ENCODE measurements at regions not wholly inside any gene's neighbourhood (a gene's known extent, or its start where the extent isn't known, plus 50 kb on each side); places are given as distances from the start of the nearest gene placed in this dataset.

- no peak overlapping the region for H3K4me3 ChIP-seq
- H3K9me3 ChIP-seq: peaks cover 0 to 4% (median 0%) of the 10 kb centered on the region in 4 donors
- no peak overlapping the region for H3K27ac ChIP-seq
- ATAC-seq (no peak), DNase-seq (no peak)
- H3K27me3 ChIP-seq: no peaks in the 10 kb centered on the region
- no peaks in the 10 kb centered on the region for H3K4me1 ChIP-seq
- WGBS (ENCODE audit: insufficient coverage, low coverage, low lambda C conversion rate, missing lambda C conversion rate): 16% methylated on average over 1 of the region's 1 CpG
- TF ChIP-seq, protein P1, sequence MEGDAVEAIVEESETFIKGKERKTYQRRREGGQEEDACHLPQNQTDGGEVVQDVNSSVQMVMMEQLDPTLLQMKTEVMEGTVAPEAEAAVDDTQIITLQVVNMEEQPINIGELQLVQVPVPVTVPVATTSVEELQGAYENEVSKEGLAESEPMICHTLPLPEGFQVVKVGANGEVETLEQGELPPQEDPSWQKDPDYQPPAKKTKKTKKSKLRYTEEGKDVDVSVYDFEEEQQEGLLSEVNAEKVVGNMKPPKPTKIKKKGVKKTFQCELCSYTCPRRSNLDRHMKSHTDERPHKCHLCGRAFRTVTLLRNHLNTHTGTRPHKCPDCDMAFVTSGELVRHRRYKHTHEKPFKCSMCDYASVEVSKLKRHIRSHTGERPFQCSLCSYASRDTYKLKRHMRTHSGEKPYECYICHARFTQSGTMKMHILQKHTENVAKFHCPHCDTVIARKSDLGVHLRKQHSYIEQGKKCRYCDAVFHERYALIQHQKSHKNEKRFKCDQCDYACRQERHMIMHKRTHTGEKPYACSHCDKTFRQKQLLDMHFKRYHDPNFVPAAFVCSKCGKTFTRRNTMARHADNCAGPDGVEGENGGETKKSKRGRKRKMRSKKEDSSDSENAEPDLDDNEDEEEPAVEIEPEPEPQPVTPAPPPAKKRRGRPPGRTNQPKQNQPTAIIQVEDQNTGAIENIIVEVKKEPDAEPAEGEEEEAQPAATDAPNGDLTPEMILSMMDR (IDR thresholded peaks at IDR 0.05): no peak
- TF ChIP-seq POLR2A (IDR thresholded peaks at IDR 0.05): no peak
- intact Hi-C loops (cut with DNase I): no loop called here
- H3K36me3 ChIP-seq: no peaks in the 10 kb centered on the region
Measured at GRCh38 chr1:187153047-187153446, 324.3 kb downstream of the PLA2G4A start.

GRCh38 chr1:187157115-187157514, 328.4 kb downstream of the PLA2G4A start:
- no peak for TF ChIP-seq POLR2A (IDR thresholded peaks at IDR 0.05)
- TF ChIP-seq, protein P1 (IDR thresholded peaks at IDR 0.05): no peak
- H3K36me3 ChIP-seq: no peaks in the 10 kb centered on the region
- peaks cover 0 to 4% (median 0%) of the 10 kb centered on the region in 4 donors for H3K9me3 ChIP-seq
- ATAC-seq (no peak), DNase-seq (no peak)
- WGBS (ENCODE audit: insufficient coverage, low coverage, low lambda C conversion rate, missing lambda C conversion rate): 18% methylated on average over 1 of the region's 1 CpG
- no peaks in the 10 kb centered on the region for H3K27me3 ChIP-seq
- intact Hi-C loops (cut with DNase I): no loop called here
- no peak overlapping the region for H3K4me3 ChIP-seq
- no peaks in the 10 kb centered on the region for H3K4me1 ChIP-seq
- no peak overlapping the region for H3K27ac ChIP-seq

DNA sequence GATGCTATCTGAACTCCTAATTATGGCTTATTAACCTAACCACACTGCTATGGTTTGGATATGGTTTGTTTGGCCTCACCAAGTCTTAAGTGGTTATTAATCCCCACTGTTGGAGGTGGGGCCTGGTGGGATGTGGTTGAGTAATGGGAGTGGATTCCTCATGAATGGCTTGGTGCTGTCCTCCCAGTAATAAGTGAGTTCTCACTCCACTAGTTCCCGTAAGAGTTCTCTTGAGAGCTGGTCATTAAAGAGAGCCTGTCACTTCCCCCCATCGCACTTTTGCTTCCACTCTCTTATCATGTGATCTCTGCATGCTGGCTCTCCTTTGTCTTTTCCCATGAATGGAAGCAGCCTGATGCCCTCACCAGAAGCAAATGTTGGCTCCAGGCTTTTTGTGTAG, 328.8 kb downstream of the PLA2G4A start:
- Histone ChIP-seq H3K9me3 (peaks cover 0 to 4% (median 0%) of the 10 kb centered on the region in 4 donors), H3K4me1 (no peaks in the 10 kb centered on the region), H3K27ac (no peak overlapping the region), H3K4me3 (no peak overlapping the region), H3K36me3 (no peaks in the 10 kb centered on the region), H3K27me3 (no peaks in the 10 kb centered on the region)
- no peak for DNase-seq
- no peak for ATAC-seq
- intact Hi-C loops (cut with DNase I): no loop called here
- TF ChIP-seq POLR2A (IDR thresholded peaks at IDR 0.05): no peak
- TF ChIP-seq, protein P1 (IDR thresholded peaks at IDR 0.05): no peak
- 24% methylated on average over 2 of the region's 2 CpGs for WGBS (ENCODE audit: insufficient coverage, low coverage, low lambda C conversion rate, missing lambda C conversion rate)

DNA sequence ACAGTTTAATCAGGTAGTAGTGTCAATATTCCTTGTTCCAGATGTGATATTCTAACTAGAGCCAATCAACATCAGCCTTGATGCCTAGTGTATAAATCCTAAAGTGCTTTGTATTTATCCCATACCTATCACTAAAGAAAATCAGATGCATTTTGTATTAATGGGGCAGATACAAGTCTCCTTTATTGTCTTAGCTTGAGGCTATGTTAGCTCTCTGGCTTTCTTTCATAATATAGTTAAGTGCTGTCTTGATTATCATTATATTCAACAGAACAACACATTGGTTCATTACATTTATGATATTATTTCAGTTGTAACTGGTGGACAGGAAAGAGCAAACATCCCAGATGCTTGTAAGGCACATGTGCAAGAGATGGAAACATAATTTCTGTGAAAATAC, 338.8 kb downstream of the PLA2G4A start:
- no peak for TF ChIP-seq POLR2A (IDR thresholded peaks at IDR 0.05)
- TF ChIP-seq, protein P1 (IDR thresholded peaks at IDR 0.05): no peak
- Histone ChIP-seq H3K27me3 (no peaks in the 10 kb centered on the region), H3K4me1 (no peaks in the 10 kb centered on the region), H3K27ac (no peak overlapping the region), H3K9me3 (no peaks in the 10 kb centered on the region), H3K4me3 (no peak overlapping the region), H3K36me3 (no peaks in the 10 kb centered on the region)
- ATAC-seq (no peak), DNase-seq (no peak)
- intact Hi-C loops (cut with DNase I): no loop called here

DNA sequence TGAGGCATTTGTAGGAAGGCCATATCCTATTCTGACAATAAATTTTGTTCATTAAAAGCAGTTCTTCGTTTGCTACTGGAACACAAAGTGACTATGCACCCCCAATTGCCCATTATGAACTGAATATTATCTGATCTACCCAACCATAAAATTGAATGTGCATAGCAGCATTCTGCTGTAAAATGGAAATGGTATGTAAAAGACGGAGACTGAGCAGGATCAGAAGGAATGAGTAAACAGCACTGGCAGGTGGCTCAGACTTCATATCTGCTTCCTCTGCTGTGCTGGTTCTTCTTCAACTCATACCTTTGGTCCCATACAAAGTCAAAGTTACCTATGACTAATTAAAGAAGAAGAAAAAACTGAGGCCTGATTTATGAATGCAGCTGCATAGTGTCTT, 339.5 kb downstream of the PLA2G4A start:
- no peaks in the 10 kb centered on the region for H3K4me1 ChIP-seq
- ATAC-seq: no peak
- no peaks in the 10 kb centered on the region for H3K27me3 ChIP-seq
- H3K36me3 ChIP-seq: no peaks in the 10 kb centered on the region
- no peak overlapping the region for H3K27ac ChIP-seq
- intact Hi-C loops (cut with DNase I): no loop called here
- TF ChIP-seq, protein P1 (IDR thresholded peaks at IDR 0.05): no peak
- no peak for TF ChIP-seq POLR2A (IDR thresholded peaks at IDR 0.05)
- H3K4me3 ChIP-seq: no peak overlapping the region
- WGBS (ENCODE audit: insufficient coverage, low coverage, low lambda C conversion rate, missing lambda C conversion rate): 67% methylated on average over 1 of the region's 2 CpGs
- H3K9me3 ChIP-seq: no peaks in the 10 kb centered on the region
- DNase-seq: no peak

Data from right lobe of liver (tissue), 6 donors.